DND-41 (cell line): ENCODE measurements at regions not wholly inside any gene's neighbourhood (a gene's known extent, or its start where the extent isn't known, plus 50 kb on each side); places are given as distances from the start of the nearest gene placed in this dataset.

ENCODE experiments used
- ATAC-seq: fragments of 200-7000 bp; cut with Tn5 transposase; 3 replicates; pipeline ENCODE4 v1.9.1; 2021; ENCODE audit warnings: low read depth; ENCODE audit not compliant: insufficient read depth
- DNase-seq: peaks from one replicate; pipeline ENCODE4 v3.0.0-alpha.2; 2020
- H2AFZ ChIP-seq: 2 replicates; pipeline ENCODE4 v1.6.0; 2012; ENCODE audit warnings: low read depth, low read length
- H3K27ac ChIP-seq: 2 replicates; pipeline ENCODE4 v1.5.1; 2012; ENCODE audit warnings: low read length, inconsistent platforms
- H3K27me3 ChIP-seq: fragments of 200-600 bp; sonication (generic); 2 replicates; pipeline ENCODE4 v1.6.0; 2012; ENCODE audit warnings: low read length, mild to moderate bottlenecking, inconsistent platforms; ENCODE audit not compliant: insufficient read depth, poor library complexity
- H3K36me3 ChIP-seq: 2 replicates; pipeline ENCODE4 v1.5.1; 2012; ENCODE audit warnings: low read length, inconsistent platforms; ENCODE audit not compliant: insufficient read depth
- H3K4me1 ChIP-seq: 2 replicates; pipeline ENCODE4 v1.5.1; 2012; ENCODE audit warnings: mild to moderate bottlenecking, low read length; ENCODE audit not compliant: insufficient read depth
- H3K4me2 ChIP-seq: 2 replicates; pipeline ENCODE4 v1.6.0; 2012; ENCODE audit warnings: mild to moderate bottlenecking, moderate library complexity, low read length, inconsistent platforms; ENCODE audit not compliant: insufficient read depth
- H3K4me3 ChIP-seq, 2 experiments: fragments of 200-600 bp in 1 of 2; shearing (Covaris generic) in 1 of 2; 2 replicates each; pipeline ENCODE4 v1.5.1; 2012 to 2016; ENCODE audit warnings: inconsistent platforms in 2 of 2, low read length in 2 of 2, mild to moderate bottlenecking in 2 of 2, low read depth in 1 of 2, moderate library complexity in 1 of 2
- H3K79me2 ChIP-seq: 2 replicates; pipeline ENCODE4 v1.6.0; 2012; ENCODE audit warnings: low read length, inconsistent platforms; ENCODE audit not compliant: insufficient read depth
- H3K9ac ChIP-seq: 2 replicates; pipeline ENCODE4 v1.6.0; 2012; ENCODE audit warnings: low read depth, mild to moderate bottlenecking, inconsistent platforms, low read length, moderate library complexity
- H3K9me3 ChIP-seq: 2 replicates; pipeline ENCODE4 v1.5.1; 2012; ENCODE audit warnings: low read length, moderate library complexity, mild to moderate bottlenecking, inconsistent platforms; ENCODE audit not compliant: insufficient read depth, severe bottlenecking
- H4K20me1 ChIP-seq: 2 replicates; pipeline ENCODE4 v1.6.0; 2012; ENCODE audit warnings: low read length; ENCODE audit not compliant: insufficient read depth
- CTCF ChIP-seq: IDR thresholded peaks from 2 replicates; pipeline ENCODE4 v1.5.1; 2012; ENCODE audit warnings: borderline replicate concordance, low read length, moderate library complexity, mild to moderate bottlenecking; ENCODE audit not compliant: poor library complexity, severe bottlenecking; ENCODE audit errors: extremely low read depth
- EZH2 ChIP-seq: IDR thresholded peaks from 3 replicates; pipeline ENCODE4 v1.6.1; 2012; ENCODE audit warnings: borderline replicate concordance, low read depth, mild to moderate bottlenecking, moderate library complexity, low read length, inconsistent platforms; ENCODE audit not compliant: severe bottlenecking

GRCh38 chrX:22481436-22481835, 208.7 kb downstream of the CBLL2 start:
- no peak for TF ChIP-seq EZH2
- no peak for TF ChIP-seq CTCF
- no peak overlapping the region for H3K4me3 ChIP-seq

GRCh38 chrX:22486296-22486695, 213.6 kb downstream of the CBLL2 start:
- no peak overlapping the region for H3K27ac ChIP-seq
- no peak overlapping the region for H3K4me2 ChIP-seq
- no peaks in the 10 kb centered on the region for H3K9me3 ChIP-seq
- H4K20me1 ChIP-seq, result no peaks in the 10 kb centered on the region
- ATAC-seq, result no peak
- H3K27me3 ChIP-seq, result no peaks in the 10 kb centered on the region
- TF ChIP-seq EZH2 (no peak), CTCF (no peak)
- no peaks in the 10 kb centered on the region for H3K4me1 ChIP-seq
- no peaks in the 10 kb centered on the region for H3K36me3 ChIP-seq
- H3K79me2 ChIP-seq, result no peaks in the 10 kb centered on the region
- no peak for DNase-seq
- H2AFZ ChIP-seq, result no peak overlapping the region
- no peak overlapping the region for H3K4me3 ChIP-seq
- no peak overlapping the region for H3K9ac ChIP-seq

More at GRCh38 chrX:22481436-22481835, 208.7 kb downstream of the CBLL2 start:
- Histone ChIP-seq H3K9me3 (no peaks in the 10 kb centered on the region), H3K79me2 (no peaks in the 10 kb centered on the region), H3K36me3 (no peaks in the 10 kb centered on the region), H3K9ac (no peak overlapping the region), H3K27me3 (no peaks in the 10 kb centered on the region), H3K27ac (no peak overlapping the region), H3K4me1 (no peaks in the 10 kb centered on the region), H3K4me2 (no peak overlapping the region), H2AFZ (no peak overlapping the region), H4K20me1 (no peaks in the 10 kb centered on the region)
- DNase-seq (no peak), ATAC-seq (no peak)

GRCh38 chrX:22516893-22517292, 244.2 kb downstream of the CBLL2 start:
- ATAC-seq (no peak), DNase-seq (no peak)
- no peak overlapping the region for H3K4me3 ChIP-seq
- H3K9me3 ChIP-seq, result no peaks in the 10 kb centered on the region
- H3K27ac ChIP-seq, result no peak overlapping the region
- H3K4me2 ChIP-seq, result no peak overlapping the region
- H3K4me1 ChIP-seq, result no peaks in the 10 kb centered on the region
- no peaks in the 10 kb centered on the region for H3K79me2 ChIP-seq
- H3K36me3 ChIP-seq, result no peaks in the 10 kb centered on the region
- no peak overlapping the region for H2AFZ ChIP-seq
- H3K9ac ChIP-seq, result no peak overlapping the region
- H3K27me3 ChIP-seq, result no peaks in the 10 kb centered on the region
- no peaks in the 10 kb centered on the region for H4K20me1 ChIP-seq
- TF ChIP-seq EZH2 (no peak), CTCF (no peak)
